NCI-H524 treated with DMSO at 0.1 percent for 48 hours (cell line): ENCODE measurements at regions not wholly inside any gene's neighbourhood (a gene's known extent, or its start where the extent isn't known, plus 50 kb on each side); places are given as distances from the start of the nearest gene placed in this dataset.
A peak's percentile ranks its signal among the peaks of the same experiment; 100 is the strongest.

ENCODE experiments used
- DNase-seq: peaks from one replicate; lab custom pipeline; 2025; lab: John Stamatoyannopoulos, UW

- DNase-seq, result no peak
Observed at GRCh38 chr15:68500363-68501258, 68.6 kb upstream of the ITGA11 start.

GRCh38 chr15:68501259-68501591, 69.3 kb upstream of the ITGA11 start:
- no peak for DNase-seq

- no peak for DNase-seq
Observed at GRCh38 chr15:68501616-68502015, 69.7 kb upstream of the ITGA11 start.

- no peak for DNase-seq
Observed at GRCh38 chr15:68502398-68502901, 70.5 kb upstream of the ITGA11 start.

GRCh38 chr15:68503213-68503612, 71.2 kb upstream of the ITGA11 start:
- DNase-seq, result no peak

- DNase-seq, result no peak
Observed at GRCh38 chr15:68503791-68504680, 72.1 kb upstream of the ITGA11 start.

- no peak for DNase-seq
Observed at GRCh38 chr15:68504681-68505170, 72.8 kb upstream of the ITGA11 start.

GRCh38 chr15:68506071-68506470, 72.7 kb upstream of the CORO2B start:
- no peak for DNase-seq

GRCh38 chr15:68507447-68507846, 71.3 kb upstream of the CORO2B start:
- peak; percentile 21 for DNase-seq

GRCh38 chr15:68508485-68509189, 70.2 kb upstream of the CORO2B start:
- no peak for DNase-seq

- no peak for DNase-seq
Observed at GRCh38 chr15:68510558-68510957, 68.2 kb upstream of the CORO2B start.

- no peak for DNase-seq
Observed at GRCh38 chr15:68511073-68511991, 67.5 kb upstream of the CORO2B start.

- DNase-seq, result no peak
Observed at GRCh38 chr15:68512052-68512451, 66.7 kb upstream of the CORO2B start.

- DNase-seq, result no peak
Observed at GRCh38 chr15:68512598-68512997, 66.2 kb upstream of the CORO2B start.

GRCh38 chr15:68515371-68516095, 63.3 kb upstream of the CORO2B start:
- no peak for DNase-seq

GRCh38 chr15:68517285-68517761, 61.5 kb upstream of the CORO2B start:
- no peak for DNase-seq

- no peak for DNase-seq
Observed at GRCh38 chr15:68518046-68518445, 60.7 kb upstream of the CORO2B start.

- DNase-seq, result no peak
Observed at GRCh38 chr15:68518785-68519430, 59.9 kb upstream of the CORO2B start.

- no peak for DNase-seq
Observed at GRCh38 chr15:68524753-68525584, 53.8 kb upstream of the CORO2B start.
